Right cardiac atrium (tissue), 5 donors: ENCODE measurements at regions not wholly inside any gene's neighbourhood (a gene's known extent, or its start where the extent isn't known, plus 50 kb on each side); places are given as distances from the start of the nearest gene placed in this dataset.
"Not testable (repeated sequence)": the region's sequence is repeated elsewhere in the genome, so short reads cannot be mapped to it uniquely, and the experiment has no call there.

Source experiments
- ATAC-seq, 2 donors: fragments of 200-7000 bp; cut with Tn5 transposase; one replicate each; pipeline versions ENCODE4 v1.8.0 to v1.9.1; 2020; ENCODE audit warnings: moderate library complexity in 2 of 2, mild to moderate bottlenecking in 1 of 2
- DNase-seq, 3 donors: peaks; one replicate each; pipeline ENCODE4 v3.0.0-alpha.2; 2020
- H3K27ac ChIP-seq: one replicate; pipeline ENCODE4 v1.5.1; 2013; ENCODE audit warnings: mild to moderate bottlenecking, low read length, control low read depth, moderate library complexity
- H3K27me3 ChIP-seq: one replicate; pipeline ENCODE4 v1.6.1; 2013; ENCODE audit not compliant: control insufficient read depth, insufficient read depth
- H3K4me1 ChIP-seq: one replicate; pipeline ENCODE4 v1.6.1; 2013; ENCODE audit warnings: low read length; ENCODE audit not compliant: control insufficient read depth, insufficient read depth
- H3K4me3 ChIP-seq: one replicate; pipeline ENCODE4 v1.5.1; 2013; ENCODE audit warnings: low read length, control low read depth
- H3K9me3 ChIP-seq: one replicate; pipeline ENCODE4 v1.6.1; 2013; ENCODE audit warnings: low read length; ENCODE audit not compliant: control insufficient read depth
- WGBS: extraction: QIAGEN DNeasy Blood & Tissue Kit; methylation state at CpG from one replicate; pipeline ENCODE4 v1.1.7; 2013; 5-methylcytosine and 5-hydroxymethylcytosine counted together
- intact Hi-C, 4 donors: fragments of 100-400 bp; cut with DNase I; formaldehyde crosslinking; loops; one replicate each; pipeline versions ENCODE4 v1.11.0 to v1.14.0; 2022 to 2023
- donor health status: healthy with polysubstance abuse.
- donor health status: DM: no; HTN: yes; CAD: no.
- donor health status: DM: no; HTN: no; CAD: no.
- donor health status: DM: no; HTN: yes; CAD: no; lungs with severe emphysema.
- donor health status: DM: yes; HTN: yes; CAD: no.

- intact Hi-C loops = no loop called here
- H3K4me3 ChIP-seq = no peak overlapping the region
- no peak for DNase-seq
- no peak overlapping the region for H3K27ac ChIP-seq
- ATAC-seq = no peak
- no peaks in the 10 kb centered on the region for H3K4me1 ChIP-seq
- peaks cover 2% of the 10 kb centered on the region for H3K9me3 ChIP-seq
- H3K27me3 ChIP-seq = no peaks in the 10 kb centered on the region
- 67% methylated on average over 2 of the region's 2 CpGs for WGBS
Observed at GRCh38 chr11:93054881-93055280, 85.4 kb downstream of the MTNR1B start.

- H3K4me1 ChIP-seq = no peaks in the 10 kb centered on the region
- ATAC-seq = no peak
- no peak overlapping the region for H3K27ac ChIP-seq
- WGBS = 16% methylated on average over 6 of the region's 6 CpGs
- H3K9me3 ChIP-seq = peaks cover 2% of the 10 kb centered on the region
- intact Hi-C loops = no loop called here
- no peaks in the 10 kb centered on the region for H3K27me3 ChIP-seq
- no peak for DNase-seq
- no peak overlapping the region for H3K4me3 ChIP-seq
Observed at GRCh38 chr11:93059117-93059957, 89.9 kb downstream of the MTNR1B start.

GRCh38 chr11:93063086-93063485 lies 93.6 kb downstream of the MTNR1B start:
- no peak for ATAC-seq
- intact Hi-C loops = no loop called here
- Histone ChIP-seq H3K27me3 (no peaks in the 10 kb centered on the region), H3K27ac (no peak overlapping the region), H3K9me3 (no peaks in the 10 kb centered on the region), H3K4me1 (no peaks in the 10 kb centered on the region), H3K4me3 (no peak overlapping the region)
- DNase-seq = no peak
- WGBS = 81% methylated on average over 1 of the region's 1 CpG

- H3K27me3 ChIP-seq, ATAC-seq, DNase-seq, H3K9me3 ChIP-seq, H3K4me3 ChIP-seq, H3K27ac ChIP-seq, intact Hi-C loops, H3K4me1 ChIP-seq: not testable (repeated sequence)
- 75% methylated on average over 2 of the region's 2 CpGs for WGBS
Observed at GRCh38 chr11:93065074-93065674, 95.7 kb downstream of the MTNR1B start.

- no peak overlapping the region for H3K27ac ChIP-seq
- no peaks in the 10 kb centered on the region for H3K27me3 ChIP-seq
- ATAC-seq (no peak), DNase-seq (no peak)
- no peaks in the 10 kb centered on the region for H3K4me1 ChIP-seq
- H3K4me3 ChIP-seq = no peak overlapping the region
- H3K9me3 ChIP-seq = no peaks in the 10 kb centered on the region
- intact Hi-C loops = no loop called here
Observed at GRCh38 chr11:93067881-93068390, 98.5 kb downstream of the MTNR1B start.

- intact Hi-C loops = no loop called here
- 89% methylated on average over 1 of the region's 1 CpG for WGBS
Observed at GRCh38 chr11:93072229-93072914, 102.9 kb downstream of the MTNR1B start.

GRCh38 chr11:93073026-93073425 lies 103.6 kb downstream of the MTNR1B start:
- Histone ChIP-seq H3K27me3 (peaks cover 2% of the 10 kb centered on the region), H3K9me3 (no peaks in the 10 kb centered on the region), H3K4me3 (no peak overlapping the region), H3K27ac (no peak overlapping the region), H3K4me1 (no peaks in the 10 kb centered on the region)
- WGBS = 69% methylated on average over 3 of the region's 3 CpGs
- ATAC-seq (no peak), DNase-seq (no peak)
- intact Hi-C loops = no loop called here

More at GRCh38 chr11:93072229-93072914, 102.9 kb downstream of the MTNR1B start:
- Histone ChIP-seq H3K27ac (no peak overlapping the region), H3K4me1 (no peaks in the 10 kb centered on the region), H3K9me3 (no peaks in the 10 kb centered on the region), H3K27me3 (peaks cover 2% of the 10 kb centered on the region), H3K4me3 (no peak overlapping the region)
- no peak for DNase-seq
- no peak for ATAC-seq

GRCh38 chr11:93073508-93074280 lies 104.2 kb downstream of the MTNR1B start:
- intact Hi-C loops = no loop called here

GRCh38 chr11:93074352-93074751 lies 104.9 kb downstream of the MTNR1B start:
- Histone ChIP-seq H3K4me1 (no peaks in the 10 kb centered on the region), H3K27me3 (peaks cover 2% of the 10 kb centered on the region), H3K27ac (no peak overlapping the region), H3K9me3 (no peaks in the 10 kb centered on the region), H3K4me3 (no peak overlapping the region)
- intact Hi-C loops = no loop called here
- WGBS = 81% methylated on average over 10 of the region's 10 CpGs
- ATAC-seq (no peak), DNase-seq (no peak)

More at GRCh38 chr11:93073508-93074280, 104.2 kb downstream of the MTNR1B start:
- no peak for ATAC-seq
- no peak overlapping the region for H3K27ac ChIP-seq
- peaks cover 2% of the 10 kb centered on the region for H3K27me3 ChIP-seq
- no peak overlapping the region for H3K4me3 ChIP-seq
- H3K4me1 ChIP-seq = no peaks in the 10 kb centered on the region
- H3K9me3 ChIP-seq = no peaks in the 10 kb centered on the region
- WGBS = 30% methylated on average over 4 of the region's 4 CpGs
- DNase-seq = no peak

- no peak overlapping the region for H3K4me3 ChIP-seq
- H3K9me3 ChIP-seq = no peaks in the 10 kb centered on the region
- intact Hi-C loops = no loop called here
- H3K27me3 ChIP-seq = peaks cover 2% of the 10 kb centered on the region
- DNase-seq (no peak), ATAC-seq (no peak)
- no peaks in the 10 kb centered on the region for H3K4me1 ChIP-seq
- 18% methylated on average over 4 of the region's 4 CpGs for WGBS
- no peak overlapping the region for H3K27ac ChIP-seq
Observed at GRCh38 chr11:93075782-93076181, 106.3 kb downstream of the MTNR1B start.
